MM.1S (cell line): ENCODE measurements at regions not wholly inside any gene's neighbourhood (a gene's known extent, or its start where the extent isn't known, plus 50 kb on each side); places are given as distances from the start of the nearest gene placed in this dataset.

Experiments used
- CTCF ChIP-seq: fragments of 300-600 bp; sonication (generic); IDR thresholded peaks from 2 replicates; pipeline ENCODE4 v1.5.1; 2016; ENCODE audit warnings: antibody characterized with exemption, low read length, mixed read lengths
- EZH2 ChIP-seq: fragments of 300-600 bp; sonication (generic); optimal IDR thresholded peaks from 2 replicates; pipeline ENCODE3; 2017; ENCODE audit warnings: low read depth, mild to moderate bottlenecking, antibody characterized with exemption, low read length, mixed read lengths
- EZH2phosphoT487 ChIP-seq: fragments of 300-600 bp; sonication (generic); IDR thresholded peaks from 2 replicates; pipeline ENCODE4 v1.6.1; 2018; ENCODE audit warnings: antibody characterized with exemption, low read length

- no peak for TF ChIP-seq CTCF
- no peak for TF ChIP-seq EZH2phosphoT487
- TF ChIP-seq EZH2: no peak
These were observed 51.2 kb upstream of the KLF3 start for GRCh38 chr4:38612646-38613414.
